HuH-7.5 (cell line): ENCODE measurements at regions not wholly inside any gene's neighbourhood (a gene's known extent, or its start where the extent isn't known, plus 50 kb on each side); places are given as distances from the start of the nearest gene placed in this dataset.

Experiments used
- DNase-seq: peaks from one replicate; pipeline ENCODE4 v3.0.0; 2011; ENCODE audit warnings: low spot score

GRCh38 chr4:74878323-74878722 lies 54.6 kb upstream of the PARM1 start:
- DNase-seq, result no peak

- no peak for DNase-seq
Measured at GRCh38 chr4:74875451-74875850, 57.5 kb upstream of the PARM1 start.

GRCh38 chr4:74874753-74875367 lies 58.1 kb upstream of the PARM1 start:
- peak; percentile 11 for DNase-seq

GRCh38 chr4:74873545-74874301 lies 59.2 kb upstream of the PARM1 start:
- no peak for DNase-seq

DNA sequence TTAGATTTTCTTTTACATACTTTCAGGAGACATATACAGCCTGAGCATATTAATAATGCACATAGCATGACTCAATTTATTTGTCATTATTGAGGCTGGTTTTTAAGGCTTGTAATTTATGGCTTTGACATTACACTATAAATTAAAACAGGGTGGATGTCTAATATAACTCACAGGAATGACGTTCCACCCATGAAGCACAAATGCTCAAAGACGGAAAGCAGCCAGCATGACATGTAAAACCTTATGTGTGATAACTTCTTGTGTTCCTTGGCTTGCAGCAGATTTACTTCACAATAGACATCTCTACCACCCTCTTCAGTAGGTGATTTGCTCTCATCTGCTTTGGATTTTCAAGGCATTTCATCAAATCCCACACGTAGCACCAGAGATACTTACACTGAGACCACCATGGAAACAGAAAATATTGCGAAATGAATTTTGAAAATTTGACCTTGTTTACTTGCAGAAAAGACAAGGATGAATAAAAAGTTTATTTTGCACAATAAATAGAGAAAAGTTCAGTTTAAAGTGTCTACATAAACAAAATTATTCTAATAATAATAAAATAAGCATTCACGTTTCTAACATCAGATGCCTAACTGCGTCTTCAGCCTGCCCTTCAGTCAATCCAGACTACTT lies 64.7 kb upstream of the BTC start:
- DNase-seq, result no peak

DNA sequence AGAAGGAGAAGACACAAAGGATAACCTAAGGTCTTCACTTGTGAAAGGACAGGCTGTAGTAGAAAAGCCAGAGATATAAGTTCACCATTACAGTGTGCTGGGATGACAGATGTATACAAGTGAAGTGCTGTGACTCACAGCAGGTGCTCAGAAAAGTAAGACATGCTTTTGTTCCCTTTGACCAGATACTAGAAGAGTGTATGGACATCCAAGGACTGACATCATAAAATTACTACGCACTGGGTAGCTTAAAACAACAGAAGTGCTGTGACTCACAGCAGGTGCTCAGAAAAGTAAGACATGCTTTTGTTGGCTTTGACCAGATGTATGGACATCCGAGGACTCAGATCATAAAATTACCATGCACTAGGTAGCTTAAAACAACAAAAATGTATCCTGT lies 61.6 kb upstream of the BTC start:
- no peak for DNase-seq

GRCh38 chr4:74848774-74849173 lies 54.5 kb upstream of the BTC start:
- DNase-seq, result no peak

GRCh38 chr4:74845834-74846233 lies 51.5 kb upstream of the BTC start:
- no peak for DNase-seq
